ENCODE measurements at regions not wholly inside any gene's neighbourhood (a gene's known extent, or its start where the extent isn't known, plus 50 kb on each side); places are given as distances from the start of the nearest gene placed in this dataset.

- peak; percentile 48 to 52 for DNase-seq
- intact Hi-C loops (cut with DNase I, micrococcal nuclease): no loop called here
- ATAC-seq: peak; percentile 54
Measured at GRCh38 chr3:73719861-73720260, 95.1 kb upstream of the PDZRN3 start.

- no peak for DNase-seq
- ATAC-seq: no peak
- intact Hi-C loops (cut with DNase I, micrococcal nuclease): no loop called here
Measured at GRCh38 chr3:73719413-73719851, 94.7 kb upstream of the PDZRN3 start.

- ATAC-seq (peak; percentile 51), DNase-seq (no peak)
- intact Hi-C loops (cut with DNase I, micrococcal nuclease): no loop called here
Measured at GRCh38 chr3:73718326-73719110, 93.8 kb upstream of the PDZRN3 start.

GRCh38 chr3:73716418-73716817, 91.7 kb upstream of the PDZRN3 start:
- ATAC-seq: no peak
- intact Hi-C loops (cut with DNase I, micrococcal nuclease): no loop called here
- no peak for DNase-seq

- ATAC-seq (no peak), DNase-seq (no peak)
- intact Hi-C loops (cut with DNase I, micrococcal nuclease): no loop called here
Measured at GRCh38 chr3:73710340-73710739, 85.6 kb upstream of the PDZRN3 start.

- ATAC-seq: no peak
Measured at GRCh38 chr3:73709712-73710111, 85.0 kb upstream of the PDZRN3 start.

GRCh38 chr3:73708956-73709355, 84.2 kb upstream of the PDZRN3 start:
- no peak for ATAC-seq
- DNase-seq: no peak
- intact Hi-C loops (cut with DNase I, micrococcal nuclease): no loop called here

More at GRCh38 chr3:73709712-73710111, 85.0 kb upstream of the PDZRN3 start:
- intact Hi-C loops (cut with DNase I, micrococcal nuclease): no loop called here
- no peak for DNase-seq

GRCh38 chr3:73707772-73708171, 83.0 kb upstream of the PDZRN3 start:
- intact Hi-C loops (cut with DNase I, micrococcal nuclease): no loop called here
- no peak for DNase-seq
- no peak for ATAC-seq

- ATAC-seq (no peak), DNase-seq (no peak)
- intact Hi-C loops (cut with DNase I, micrococcal nuclease): no loop called here
Measured at GRCh38 chr3:73706771-73707170, 82.0 kb upstream of the PDZRN3 start.

- ATAC-seq: no peak
- DNase-seq: no peak
- intact Hi-C loops (cut with DNase I, micrococcal nuclease): no loop called here
Measured at GRCh38 chr3:73705792-73706191, 81.1 kb upstream of the PDZRN3 start.

- DNase-seq (no peak), ATAC-seq (peak; percentile 42)
- intact Hi-C loops (cut with DNase I, micrococcal nuclease): no loop called here
Measured at GRCh38 chr3:73699327-73699726, 74.6 kb upstream of the PDZRN3 start.

- ATAC-seq (no peak), DNase-seq (no peak)
- intact Hi-C loops (cut with DNase I, micrococcal nuclease): no loop called here
Measured at GRCh38 chr3:73697020-73697419, 72.3 kb upstream of the PDZRN3 start.

- intact Hi-C loops (cut with DNase I, micrococcal nuclease): no loop called here
- ATAC-seq (no peak), DNase-seq (no peak)
Measured at GRCh38 chr3:73695841-73696240, 71.1 kb upstream of the PDZRN3 start.

GRCh38 chr3:73694983-73695757, 70.4 kb upstream of the PDZRN3 start:
- intact Hi-C loops (cut with DNase I, micrococcal nuclease): no loop called here
- DNase-seq (no peak), ATAC-seq (no peak)

GRCh38 chr3:73687106-73688004, 62.6 kb upstream of the PDZRN3 start:
- intact Hi-C loops (cut with DNase I, micrococcal nuclease): no loop called here
- no peak for ATAC-seq
- DNase-seq: no peak

GRCh38 chr3:73685061-73685460, 60.3 kb upstream of the PDZRN3 start:
- intact Hi-C loops (cut with DNase I, micrococcal nuclease): no loop called here
- ATAC-seq (peak; percentile 68), DNase-seq (peak in 1 of 2 donors; percentile 6)

- DNase-seq (no peak), ATAC-seq (no peak)
- intact Hi-C loops (cut with DNase I, micrococcal nuclease): no loop called here
Measured at GRCh38 chr3:73683706-73684105, 59.0 kb upstream of the PDZRN3 start.

- no peak for DNase-seq
- intact Hi-C loops (cut with DNase I, micrococcal nuclease): no loop called here
- ATAC-seq: no peak
Measured at GRCh38 chr3:73681610-73682009, 56.9 kb upstream of the PDZRN3 start.

GRCh38 chr3:73681198-73681597, 56.5 kb upstream of the PDZRN3 start:
- intact Hi-C loops (cut with DNase I, micrococcal nuclease): no loop called here
- ATAC-seq: no peak

More at GRCh38 chr3:73681198-73681597, 56.5 kb upstream of the PDZRN3 start:
- DNase-seq: no peak
